Esophagus muscularis mucosa (tissue), 2 donors: ENCODE measurements at regions not wholly inside any gene's neighbourhood (a gene's known extent, or its start where the extent isn't known, plus 50 kb on each side); places are given as distances from the start of the nearest gene placed in this dataset.

Experiments used
- POLR2A ChIP-seq: fragments of 450-650 bp; IDR thresholded peaks from one replicate; pipeline ENCODE4 v1.6.1; 2017; ENCODE audit warnings: antibody characterized with exemption, moderate library complexity, mild to moderate bottlenecking, low read depth
- POLR2AphosphoS5 ChIP-seq, 2 donors: sonication (generic); formaldehyde crosslinking; IDR thresholded peaks; one replicate each; pipeline ENCODE4 v1.6.1; 2017; ENCODE audit warnings: antibody characterized with exemption in 2 of 2

DNA sequence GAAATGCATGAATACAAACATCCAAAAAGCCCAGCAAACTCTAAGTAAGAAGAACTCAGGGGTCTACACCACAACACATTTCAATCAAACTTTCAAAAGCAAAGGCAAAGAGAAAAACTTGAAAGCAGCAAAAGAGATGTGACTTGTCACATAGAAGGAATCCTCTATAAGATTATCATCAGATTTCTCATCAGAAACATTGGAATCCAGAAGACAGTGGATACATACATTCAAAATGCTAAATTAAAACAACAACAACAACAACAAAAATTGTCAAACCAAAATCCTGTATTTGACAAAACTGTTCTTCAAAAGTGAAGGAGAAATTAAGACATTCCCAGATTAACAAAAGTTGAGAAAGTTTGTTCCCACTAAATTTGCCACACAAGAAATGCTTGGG, 362.7 kb downstream of the ZNF608 start:
- no peak for TF ChIP-seq POLR2A
- TF ChIP-seq POLR2AphosphoS5 (IDR thresholded peaks at IDR 0.05), result no peak
